SW 1271 (cell line): ENCODE measurements at regions not wholly inside any gene's neighbourhood (a gene's known extent, or its start where the extent isn't known, plus 50 kb on each side); places are given as distances from the start of the nearest gene placed in this dataset.
"Not testable (repeated sequence)": the region's sequence is repeated elsewhere in the genome, so short reads cannot be mapped to it uniquely, and the experiment has no call there.

Source experiments
- DNase-seq, 2 experiments: peaks; one replicate each; lab custom pipeline; 2025; lab: John Stamatoyannopoulos, UW

GRCh38 chr4:186847429-186848131, 123.9 kb upstream of the FAT1 start:
- not testable (repeated sequence) for DNase-seq

GRCh38 chr4:186848437-186848836, 124.8 kb upstream of the FAT1 start:
- DNase-seq = no peak

GRCh38 chr4:186851291-186852072, 127.8 kb upstream of the FAT1 start:
- DNase-seq = no peak

- DNase-seq = no peak
Observed at GRCh38 chr4:186852073-186852420, 128.4 kb upstream of the FAT1 start.

GRCh38 chr4:186852964-186853391, 129.3 kb upstream of the FAT1 start:
- DNase-seq = no peak

- no peak for DNase-seq
Observed at GRCh38 chr4:186854256-186854655, 130.6 kb upstream of the FAT1 start.

- DNase-seq = no peak
Observed at GRCh38 chr4:186855111-186855510, 131.5 kb upstream of the FAT1 start.

- DNase-seq = no peak
Observed at GRCh38 chr4:186857793-186858192, 134.1 kb upstream of the FAT1 start.

- DNase-seq = no peak
Observed at GRCh38 chr4:186858355-186858754, 134.7 kb upstream of the FAT1 start.

GRCh38 chr4:186859420-186859819, 135.8 kb upstream of the FAT1 start:
- no peak for DNase-seq

- no peak for DNase-seq
Observed at GRCh38 chr4:186861317-186861716, 137.7 kb upstream of the FAT1 start.

GRCh38 chr4:186871856-186872255, 148.2 kb upstream of the FAT1 start:
- no peak for DNase-seq

- not testable (repeated sequence) for DNase-seq
Observed at GRCh38 chr4:186873095-186873494, 149.4 kb upstream of the FAT1 start.

- DNase-seq = no peak
Observed at GRCh38 chr4:186875476-186875875, 151.8 kb upstream of the FAT1 start.

- DNase-seq = no peak
Observed at GRCh38 chr4:186876961-186877626, 153.4 kb upstream of the FAT1 start.

GRCh38 chr4:186878203-186878776, 154.6 kb upstream of the FAT1 start:
- DNase-seq = no peak

GRCh38 chr4:186881521-186882220, 158.0 kb upstream of the FAT1 start:
- no peak for DNase-seq

GRCh38 chr4:186882293-186882692, 158.6 kb upstream of the FAT1 start:
- no peak for DNase-seq

- DNase-seq = no peak
Observed at GRCh38 chr4:186885289-186885688, 161.6 kb upstream of the FAT1 start.

- DNase-seq = no peak
Observed at GRCh38 chr4:186886759-186887158, 163.1 kb upstream of the FAT1 start.

- no peak for DNase-seq
Observed at GRCh38 chr4:186887291-186887700, 163.6 kb upstream of the FAT1 start.

- DNase-seq = no peak
Observed at GRCh38 chr4:186887752-186888151, 164.1 kb upstream of the FAT1 start.
